DMS53 (cell line): ENCODE measurements at regions not wholly inside any gene's neighbourhood (a gene's known extent, or its start where the extent isn't known, plus 50 kb on each side); places are given as distances from the start of the nearest gene placed in this dataset.

Experiments used
- DNase-seq: peaks from one replicate; lab custom pipeline; 2025; lab: John Stamatoyannopoulos, UW

- no peak for DNase-seq
These were observed 240.7 kb downstream of the BUD13 start for GRCh38 chr11:116532066-116532465.

DNA sequence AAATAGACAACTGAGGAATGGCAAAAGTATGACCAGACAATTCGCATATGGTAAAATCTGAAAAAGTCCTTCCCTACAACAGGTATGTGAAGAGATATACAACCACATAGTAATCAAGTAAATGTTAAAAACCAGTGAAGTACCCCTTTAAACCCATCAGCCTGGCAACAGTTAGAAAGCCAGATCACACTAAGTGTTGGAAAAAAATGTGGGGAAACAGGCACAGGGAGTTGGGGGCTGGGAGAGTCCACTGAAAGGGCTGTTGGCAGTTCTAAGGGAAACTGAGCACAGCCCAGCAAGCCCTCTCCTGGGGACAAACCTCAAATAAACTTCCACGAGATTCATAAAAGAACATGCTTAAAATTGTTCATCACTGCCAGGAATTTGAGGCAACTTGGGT is 242.1 kb downstream of the BUD13 start:
- no peak for DNase-seq

GRCh38 chr11:116529271-116529670 is 243.5 kb downstream of the BUD13 start:
- no peak for DNase-seq

- DNase-seq: no peak
These were observed 245.4 kb downstream of the BUD13 start for GRCh38 chr11:116527180-116527991.

GRCh38 chr11:116525961-116526495 is 246.8 kb downstream of the BUD13 start:
- DNase-seq: no peak

DNA sequence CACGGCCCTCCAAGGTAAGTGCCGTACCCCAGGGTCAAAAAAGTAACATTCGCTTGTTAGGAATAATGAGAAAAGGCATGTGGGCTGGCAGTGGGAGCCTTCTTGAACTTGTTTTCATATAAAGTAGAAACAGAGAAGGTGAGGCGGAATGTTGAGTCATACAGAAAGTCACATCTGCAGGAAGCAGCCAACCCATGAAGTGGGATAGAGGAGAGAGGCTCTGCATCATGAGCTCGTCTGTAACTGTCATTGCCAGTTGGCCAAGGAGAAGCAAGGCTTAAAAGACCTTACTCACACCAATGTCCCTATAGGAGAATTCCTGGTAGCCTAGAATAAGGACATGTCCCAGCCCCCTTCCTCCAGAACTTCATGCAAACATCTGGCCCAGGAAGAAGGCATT is 253.3 kb downstream of the BUD13 start:
- peak; percentile 13 for DNase-seq

DNA sequence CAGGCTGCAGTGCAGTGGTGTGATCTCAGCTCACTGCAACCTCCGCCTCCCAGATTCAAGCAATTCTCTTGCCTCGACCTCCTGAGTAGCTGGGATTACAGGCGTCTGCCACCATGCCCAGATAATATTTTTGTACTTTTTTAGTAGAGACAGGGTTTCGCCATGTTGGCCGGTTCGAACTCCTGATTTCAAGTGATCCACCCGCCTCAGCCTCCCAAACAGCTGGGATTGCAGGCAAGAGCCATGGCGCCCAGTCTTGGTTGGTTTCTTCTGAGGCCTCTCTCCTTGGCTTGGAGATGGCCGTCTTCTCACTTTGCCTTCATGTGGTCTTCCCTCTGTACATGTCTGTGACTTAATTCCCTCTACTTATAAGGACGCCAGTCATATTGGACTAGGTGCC is 254.6 kb downstream of the BUD13 start:
- no peak for DNase-seq

DNA sequence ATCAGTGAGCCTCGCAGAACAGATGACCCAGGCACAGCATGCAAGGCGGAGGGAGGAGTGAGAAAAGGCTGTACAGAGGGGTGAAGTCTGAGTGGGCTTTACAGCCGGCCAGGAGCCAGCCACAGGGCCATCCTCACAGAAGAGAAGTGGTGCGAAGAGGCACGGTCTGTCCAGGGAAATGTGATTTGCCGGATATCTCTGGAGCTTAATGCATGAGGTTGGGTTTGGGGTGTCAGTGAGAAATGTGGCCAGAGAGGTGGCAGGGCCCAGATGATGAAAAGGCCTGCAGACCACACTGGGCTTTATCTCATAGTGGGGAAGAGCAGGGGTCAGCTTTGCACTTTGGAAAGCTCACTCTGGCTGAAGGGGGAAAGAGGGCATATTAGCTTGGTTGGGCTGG is 255.2 kb downstream of the BUD13 start:
- DNase-seq: no peak

GRCh38 chr11:116517077-116517476 is 255.7 kb downstream of the BUD13 start:
- DNase-seq: peak; percentile 75

- DNase-seq: peak; percentile 93
These were observed 257.1 kb downstream of the BUD13 start for GRCh38 chr11:116515664-116516184.

DNA sequence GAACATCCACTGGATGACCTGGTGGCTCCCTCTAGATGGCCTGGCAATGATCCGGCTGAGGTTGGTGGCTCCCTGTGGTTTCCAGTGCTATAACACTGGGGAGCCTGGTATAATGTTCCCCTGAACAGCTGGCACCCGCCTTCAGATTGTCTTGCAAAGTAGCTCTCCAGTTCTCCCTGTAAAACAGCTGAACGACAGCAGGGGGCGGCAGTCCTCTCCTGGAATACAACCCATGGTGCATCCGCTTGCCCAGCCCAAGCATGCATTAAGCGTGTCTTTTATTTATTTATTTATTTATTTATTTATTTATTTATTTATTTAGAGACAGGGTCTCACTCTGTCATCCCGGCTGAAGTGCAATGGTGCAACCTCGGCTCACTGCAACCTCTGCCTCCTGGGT is 258.9 kb downstream of the BUD13 start:
- peak; percentile 78 for DNase-seq

DNA sequence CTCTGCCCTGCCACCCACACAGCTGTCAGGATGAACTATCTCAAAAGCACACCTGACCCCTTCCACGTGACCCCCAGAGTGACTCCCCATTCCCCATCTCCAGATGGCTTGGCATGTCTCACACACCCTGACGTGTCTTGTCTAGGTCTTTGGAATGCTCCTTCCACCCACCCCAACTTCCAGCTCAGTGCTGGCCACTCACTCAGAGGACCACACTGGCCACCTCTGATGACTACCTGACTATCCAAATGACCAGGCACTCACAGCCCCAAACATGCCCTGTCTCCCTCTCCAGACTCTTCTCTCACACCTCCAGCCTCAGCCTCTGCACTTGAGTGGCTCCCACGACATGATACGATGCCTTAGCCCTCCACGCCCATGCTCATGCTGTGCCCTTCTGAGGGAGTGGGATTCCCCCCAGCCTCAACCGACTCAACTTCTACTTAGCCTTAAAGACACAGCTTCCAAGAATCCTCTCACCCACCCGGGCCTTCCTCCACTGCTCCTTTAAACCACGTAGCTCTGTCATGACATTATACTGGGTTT is 259.4 kb downstream of the BUD13 start:
- DNase-seq: no peak

DNA sequence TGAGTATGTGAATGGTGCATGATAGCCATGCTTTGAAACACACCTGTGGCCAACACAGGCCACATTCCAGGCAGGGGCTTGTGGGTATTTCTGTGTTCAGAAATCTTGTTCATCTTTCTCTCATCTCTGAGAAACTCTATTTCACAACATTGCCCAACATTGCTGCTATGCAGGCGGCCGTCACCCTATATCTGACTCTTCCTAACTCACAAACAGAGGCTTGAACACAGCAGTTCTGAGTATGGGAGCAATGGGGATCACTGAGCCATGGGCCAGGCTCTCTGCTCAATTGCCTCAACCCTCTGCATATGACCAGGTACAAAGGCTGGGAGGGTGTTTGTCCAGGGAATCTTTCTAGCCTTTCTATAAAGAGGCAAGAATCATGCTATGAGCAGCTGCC is 259.9 kb downstream of the BUD13 start:
- DNase-seq: no peak

GRCh38 chr11:116511684-116512083 is 261.1 kb downstream of the BUD13 start:
- DNase-seq: no peak

DNA sequence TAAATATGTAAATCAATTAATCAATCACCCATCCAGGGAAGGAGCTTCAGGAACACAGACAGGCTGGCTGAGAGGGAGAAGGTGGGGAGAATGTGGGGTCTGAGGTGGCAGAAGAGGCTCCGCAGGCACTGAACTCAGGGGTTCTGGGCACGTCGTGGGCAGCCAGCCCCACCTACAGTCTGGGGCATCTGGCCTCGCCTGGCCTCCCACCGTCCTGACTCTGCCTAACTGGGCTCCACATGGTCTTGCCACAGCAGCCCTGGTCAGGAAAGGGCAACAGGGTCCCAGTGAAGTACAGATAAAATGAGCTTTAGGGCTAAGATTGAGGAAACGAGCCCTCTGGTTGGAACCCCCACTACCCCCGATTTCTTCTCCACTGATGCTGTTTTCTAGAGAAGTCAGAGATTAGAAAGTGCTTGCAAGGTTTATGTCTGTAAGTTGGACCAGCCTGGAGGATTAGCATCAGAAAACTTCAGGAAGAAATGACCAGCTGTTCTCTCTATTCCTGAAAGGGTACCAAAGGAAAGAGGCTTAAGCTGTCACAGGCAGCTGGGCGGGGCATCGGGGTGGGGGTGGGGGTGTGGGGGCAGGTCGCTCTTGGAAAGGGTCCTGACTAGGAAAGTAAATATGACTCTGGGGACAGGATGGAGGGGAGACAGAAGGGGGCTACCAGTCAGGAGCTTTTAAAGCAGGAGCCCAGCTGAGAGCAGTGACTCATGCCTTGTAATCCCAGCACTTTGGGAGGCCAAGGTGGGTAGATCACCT is 261.7 kb downstream of the BUD13 start:
- no peak for DNase-seq

- no peak for DNase-seq
These were observed 262.6 kb downstream of the BUD13 start for GRCh38 chr11:116510166-116510565.

DNA sequence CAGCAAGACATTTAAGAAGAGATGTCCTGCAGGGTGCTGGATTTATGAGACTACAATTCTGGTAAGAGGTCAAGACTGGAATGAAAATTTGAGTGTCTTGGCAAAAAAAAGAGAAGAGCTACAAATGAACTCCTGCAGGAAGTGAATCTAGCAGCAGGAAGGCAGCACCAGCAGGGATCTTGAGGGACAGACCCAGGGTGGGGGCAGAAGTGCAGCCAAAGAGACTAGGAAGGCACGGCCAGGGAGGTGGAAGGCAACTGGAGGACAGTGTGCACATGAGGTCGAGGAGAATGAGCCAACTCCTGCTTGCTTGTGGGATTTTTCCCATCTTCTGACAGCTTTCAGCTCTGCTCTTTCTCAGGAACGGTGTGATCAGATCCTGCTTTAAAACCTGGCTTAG is 263.2 kb downstream of the BUD13 start:
- no peak for DNase-seq

GRCh38 chr11:116507849-116508695 is 264.7 kb downstream of the BUD13 start:
- DNase-seq: no peak

- no peak for DNase-seq
These were observed 265.8 kb downstream of the BUD13 start for GRCh38 chr11:116507016-116507415.

DNA sequence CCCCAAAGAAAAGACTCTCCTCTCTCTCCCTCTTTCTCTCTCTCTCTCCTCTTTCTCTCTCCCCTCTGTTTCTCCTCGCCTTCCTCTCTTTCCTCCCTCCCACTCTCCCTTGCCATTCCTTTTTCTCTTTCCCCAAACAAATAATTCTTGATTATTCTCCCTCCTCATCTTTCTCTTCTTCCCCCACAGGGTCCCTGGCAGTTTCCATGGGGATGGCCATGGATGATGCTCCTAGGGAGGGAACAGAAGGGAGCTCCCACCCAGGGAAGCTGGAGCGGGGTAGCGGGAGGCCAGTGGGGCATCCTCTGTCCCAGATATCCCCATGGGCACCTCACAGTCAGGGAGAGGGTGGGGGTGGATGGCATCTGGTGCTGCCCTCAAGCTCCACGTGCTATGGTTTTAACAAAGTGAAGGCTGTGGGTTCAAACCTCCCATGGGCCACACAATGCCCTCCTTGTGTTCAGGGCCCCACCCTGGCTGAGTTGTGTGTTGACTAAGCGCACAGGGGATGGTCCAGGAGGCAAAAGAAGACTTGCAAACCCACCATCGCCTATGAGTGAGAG is 266.4 kb downstream of the BUD13 start:
- no peak for DNase-seq
